ENCODE measurements at regions not wholly inside any gene's neighbourhood (a gene's known extent, or its start where the extent isn't known, plus 50 kb on each side); places are given as distances from the start of the nearest gene placed in this dataset.

DNA sequence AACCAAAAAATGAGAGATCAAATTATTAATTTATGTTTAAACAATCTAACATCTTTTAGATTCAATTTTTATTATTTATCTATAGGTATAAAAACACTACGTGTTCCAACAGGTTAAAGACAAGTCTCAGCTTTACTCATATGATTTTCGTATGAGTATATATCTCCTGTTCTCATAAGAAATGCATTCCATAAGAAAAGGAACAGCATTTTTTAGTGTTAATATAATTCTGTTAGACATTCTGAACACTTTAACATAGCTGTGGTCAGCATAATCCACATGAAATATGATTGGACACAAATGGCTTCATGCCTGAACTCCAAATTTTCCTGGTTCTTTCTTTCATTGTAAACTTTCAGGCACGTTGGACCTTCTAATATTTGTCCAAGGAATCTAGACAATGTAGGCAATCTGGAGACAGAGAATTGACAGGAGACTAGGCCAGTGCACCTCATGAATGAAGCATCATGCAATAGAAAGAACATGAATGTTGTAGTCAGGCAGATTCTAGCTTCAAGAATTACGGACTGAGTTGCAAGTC, 1122.0 kb upstream of the ALCAM start:
- no peak for TF ChIP-seq POLR2AphosphoS5 (IDR thresholded peaks at IDR 0.05; ENCODE audit: low read length)
- TF ChIP-seq ZNF274 (IDR thresholded peaks at IDR 0.05; ENCODE audit: insufficient read depth, insufficient read length) = no peak
- no peak for TF ChIP-seq CHD1 (IDR thresholded peaks at IDR 0.05; ENCODE audit: low read depth, low read length)
- no peak for TF ChIP-seq ZZZ3 (IDR thresholded peaks at IDR 0.05; ENCODE audit: control insufficient read depth, insufficient read length, low read depth)
- no peak for TF ChIP-seq EP300 (IDR thresholded peaks at IDR 0.05; ENCODE audit: borderline replicate concordance in 1 of 2, control insufficient read depth in 1 of 2, low read depth in 2 of 2, low read length in 2 of 2)
- no peak for TF ChIP-seq NBN (IDR thresholded peaks at IDR 0.05)
- TF ChIP-seq, protein P1, sequence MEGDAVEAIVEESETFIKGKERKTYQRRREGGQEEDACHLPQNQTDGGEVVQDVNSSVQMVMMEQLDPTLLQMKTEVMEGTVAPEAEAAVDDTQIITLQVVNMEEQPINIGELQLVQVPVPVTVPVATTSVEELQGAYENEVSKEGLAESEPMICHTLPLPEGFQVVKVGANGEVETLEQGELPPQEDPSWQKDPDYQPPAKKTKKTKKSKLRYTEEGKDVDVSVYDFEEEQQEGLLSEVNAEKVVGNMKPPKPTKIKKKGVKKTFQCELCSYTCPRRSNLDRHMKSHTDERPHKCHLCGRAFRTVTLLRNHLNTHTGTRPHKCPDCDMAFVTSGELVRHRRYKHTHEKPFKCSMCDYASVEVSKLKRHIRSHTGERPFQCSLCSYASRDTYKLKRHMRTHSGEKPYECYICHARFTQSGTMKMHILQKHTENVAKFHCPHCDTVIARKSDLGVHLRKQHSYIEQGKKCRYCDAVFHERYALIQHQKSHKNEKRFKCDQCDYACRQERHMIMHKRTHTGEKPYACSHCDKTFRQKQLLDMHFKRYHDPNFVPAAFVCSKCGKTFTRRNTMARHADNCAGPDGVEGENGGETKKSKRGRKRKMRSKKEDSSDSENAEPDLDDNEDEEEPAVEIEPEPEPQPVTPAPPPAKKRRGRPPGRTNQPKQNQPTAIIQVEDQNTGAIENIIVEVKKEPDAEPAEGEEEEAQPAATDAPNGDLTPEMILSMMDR (IDR thresholded peaks at IDR 0.05 in 2 of 3, conservative IDR thresholded peaks at IDR 0.05 in 1 of 3; ENCODE audit: control insufficient read depth in 2 of 3, extremely low read depth in 1 of 3, insufficient read depth in 1 of 3, low read depth in 3 of 3, low read length in 3 of 3) = no peak
